Astrocyte (in vitro differentiated cells and primary cell): ENCODE measurements at regions not wholly inside any gene's neighbourhood (a gene's known extent, or its start where the extent isn't known, plus 50 kb on each side); places are given as distances from the start of the nearest gene placed in this dataset.

Source experiments
- DNase-seq: peaks from one replicate; pipeline ENCODE4 v3.0.0-alpha.2; 2010; ENCODE audit warnings: low read depth
- FAIRE-seq: peaks from 2 replicates; lab custom pipeline; 2011; peaks lifted over from hg19 to GRCh38; lab: Jason Lieb, UNC
- H2AFZ ChIP-seq: 2 replicates; pipeline ENCODE4 v1.6.0; 2012; ENCODE audit warnings: low read depth, low read length, inconsistent platforms
- H3K27ac ChIP-seq: 2 replicates; pipeline ENCODE4 v1.5.1; 2011; ENCODE audit warnings: low read depth, low read length, inconsistent platforms
- H3K27me3 ChIP-seq: 2 replicates; pipeline ENCODE4 v1.6.0; 2011; ENCODE audit warnings: low read length, inconsistent platforms; ENCODE audit not compliant: insufficient read depth
- H3K36me3 ChIP-seq: 2 replicates; pipeline ENCODE4 v1.5.1; 2011; ENCODE audit warnings: low read length, inconsistent platforms; ENCODE audit not compliant: insufficient read depth
- H3K4me1 ChIP-seq: 2 replicates; pipeline ENCODE4 v1.5.1; 2011; ENCODE audit warnings: low read length, inconsistent platforms; ENCODE audit not compliant: insufficient read depth
- H3K4me2 ChIP-seq: 2 replicates; pipeline ENCODE4 v1.6.0; 2012; ENCODE audit warnings: low read length, inconsistent platforms
- H3K4me3 ChIP-seq: 2 replicates; pipeline ENCODE4 v1.5.1; 2011; ENCODE audit warnings: low read depth, mild to moderate bottlenecking, low read length, inconsistent platforms; ENCODE audit not compliant: insufficient read depth
- H3K79me2 ChIP-seq: 2 replicates; pipeline ENCODE4 v1.6.0; 2012; ENCODE audit warnings: mild to moderate bottlenecking, low read length, inconsistent platforms; ENCODE audit not compliant: insufficient read depth
- H3K9ac ChIP-seq: 2 replicates; pipeline ENCODE4 v1.6.0; 2012; ENCODE audit warnings: mild to moderate bottlenecking, low read length, inconsistent platforms
- H3K9me3 ChIP-seq: 2 replicates; pipeline ENCODE4 v1.5.1; 2012; ENCODE audit warnings: low read depth, mild to moderate bottlenecking, low read length, inconsistent platforms; ENCODE audit not compliant: insufficient read depth
- H4K20me1 ChIP-seq: 2 replicates; pipeline ENCODE4 v1.6.0; 2012; ENCODE audit warnings: low read length, inconsistent platforms; ENCODE audit not compliant: insufficient read depth
- H3K27ac Mint-ChIP-seq: one replicate; pipeline ENCODE4 v1.8.0; 2021; ENCODE audit warnings: mild to moderate bottlenecking, mixed read lengths; ENCODE audit not compliant: unreplicated experiment
- H3K27me3 Mint-ChIP-seq: one replicate; pipeline ENCODE4 v1.8.0; 2021; ENCODE audit warnings: low read depth, mixed read lengths; ENCODE audit not compliant: unreplicated experiment
- H3K36me3 Mint-ChIP-seq: one replicate; pipeline ENCODE4 v1.8.0; 2021; ENCODE audit warnings: low read depth, mixed read lengths; ENCODE audit not compliant: unreplicated experiment
- H3K4me1 Mint-ChIP-seq: one replicate; pipeline ENCODE4 v1.8.0; 2021; ENCODE audit warnings: low read depth, mixed read lengths; ENCODE audit not compliant: unreplicated experiment
- H3K4me3 Mint-ChIP-seq: one replicate; pipeline ENCODE4 v1.8.0; 2021; ENCODE audit warnings: mild to moderate bottlenecking, moderate library complexity, mixed read lengths; ENCODE audit not compliant: unreplicated experiment
- H3K9me3 Mint-ChIP-seq: one replicate; pipeline ENCODE4 v1.8.0; 2021; ENCODE audit warnings: mild to moderate bottlenecking, mixed read lengths; ENCODE audit not compliant: unreplicated experiment
- EZH2 ChIP-seq: IDR thresholded peaks from 2 replicates; pipeline ENCODE4 v1.6.1; 2012; ENCODE audit warnings: mild to moderate bottlenecking, low read length, inconsistent platforms; ENCODE audit not compliant: insufficient read depth
- TF ChIP-seq, protein P1 (sequence below): IDR thresholded peaks from 2 replicates; pipeline ENCODE4 v1.5.1; 2011; ENCODE audit warnings: low read depth, mild to moderate bottlenecking, inconsistent platforms, low read length, moderate library complexity; ENCODE audit not compliant: insufficient read depth

DNA sequence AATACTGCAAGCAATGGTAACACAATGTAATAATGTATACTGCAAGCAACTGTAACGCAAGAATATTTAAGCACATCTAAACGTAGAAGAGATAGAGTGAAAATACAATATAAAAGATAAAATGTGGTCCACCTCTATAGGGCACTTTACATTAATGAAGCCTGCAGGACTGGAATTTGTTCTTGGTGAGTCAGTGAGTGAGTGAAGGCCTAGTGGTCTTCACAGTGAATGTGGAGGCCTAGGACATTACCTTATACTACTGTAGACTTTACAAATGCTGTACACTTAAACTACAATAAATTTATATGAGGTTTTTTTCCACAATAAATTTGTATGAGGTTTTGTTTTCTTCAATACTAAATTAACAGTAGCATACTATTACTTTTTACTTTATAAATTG, 287.4 kb upstream of the SNX7 start:
- Histone ChIP-seq H2AFZ (no peak overlapping the region), H3K4me1 (no peaks in the 10 kb centered on the region), H3K27me3 (no peaks in the 10 kb centered on the region), H3K9ac (no peak overlapping the region), H3K9me3 (no peaks in the 10 kb centered on the region), H3K4me3 (no peak overlapping the region), H3K4me2 (no peak overlapping the region), H3K79me2 (no peaks in the 10 kb centered on the region), H3K27ac (no peak overlapping the region), H4K20me1 (no peaks in the 10 kb centered on the region), H3K36me3 (no peaks in the 10 kb centered on the region)
- no peak for TF ChIP-seq EZH2
- TF ChIP-seq, protein P1, sequence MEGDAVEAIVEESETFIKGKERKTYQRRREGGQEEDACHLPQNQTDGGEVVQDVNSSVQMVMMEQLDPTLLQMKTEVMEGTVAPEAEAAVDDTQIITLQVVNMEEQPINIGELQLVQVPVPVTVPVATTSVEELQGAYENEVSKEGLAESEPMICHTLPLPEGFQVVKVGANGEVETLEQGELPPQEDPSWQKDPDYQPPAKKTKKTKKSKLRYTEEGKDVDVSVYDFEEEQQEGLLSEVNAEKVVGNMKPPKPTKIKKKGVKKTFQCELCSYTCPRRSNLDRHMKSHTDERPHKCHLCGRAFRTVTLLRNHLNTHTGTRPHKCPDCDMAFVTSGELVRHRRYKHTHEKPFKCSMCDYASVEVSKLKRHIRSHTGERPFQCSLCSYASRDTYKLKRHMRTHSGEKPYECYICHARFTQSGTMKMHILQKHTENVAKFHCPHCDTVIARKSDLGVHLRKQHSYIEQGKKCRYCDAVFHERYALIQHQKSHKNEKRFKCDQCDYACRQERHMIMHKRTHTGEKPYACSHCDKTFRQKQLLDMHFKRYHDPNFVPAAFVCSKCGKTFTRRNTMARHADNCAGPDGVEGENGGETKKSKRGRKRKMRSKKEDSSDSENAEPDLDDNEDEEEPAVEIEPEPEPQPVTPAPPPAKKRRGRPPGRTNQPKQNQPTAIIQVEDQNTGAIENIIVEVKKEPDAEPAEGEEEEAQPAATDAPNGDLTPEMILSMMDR = no peak
- Mint-ChIP-seq H3K27ac (no peak overlapping the region), H3K9me3 (no peaks in the 10 kb centered on the region), H3K4me1 (peaks cover 9% of the 10 kb centered on the region), H3K27me3 (no peaks in the 10 kb centered on the region), H3K4me3 (no peak overlapping the region), H3K36me3 (no peaks in the 10 kb centered on the region)
- no peak for DNase-seq
- no peak for FAIRE-seq

DNA sequence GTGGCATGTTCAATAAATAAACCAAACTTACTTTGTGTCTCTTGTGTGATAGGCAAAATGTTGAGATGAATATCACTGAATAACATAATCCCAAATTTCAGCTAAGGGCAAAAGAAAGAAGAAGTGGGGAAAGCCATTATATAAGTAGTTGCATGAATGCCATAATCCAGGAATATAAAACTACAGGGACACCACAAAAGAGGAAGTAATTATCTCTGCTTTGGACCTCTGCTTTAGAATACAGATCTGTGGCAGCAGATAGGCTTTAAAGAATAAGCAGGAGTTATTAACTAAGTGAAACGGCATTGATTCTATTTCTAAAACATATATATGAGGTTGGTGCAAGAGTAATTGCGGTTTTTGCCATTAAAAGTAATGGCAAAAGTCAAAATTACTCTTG, 288.5 kb upstream of the SNX7 start:
- Mint-ChIP-seq H3K27ac (no peak overlapping the region), H3K9me3 (no peaks in the 10 kb centered on the region), H3K36me3 (no peaks in the 10 kb centered on the region), H3K4me1 (peaks cover 9% of the 10 kb centered on the region), H3K27me3 (no peaks in the 10 kb centered on the region), H3K4me3 (no peak overlapping the region)
- no peaks in the 10 kb centered on the region for H3K4me1 ChIP-seq
- H4K20me1 ChIP-seq = no peaks in the 10 kb centered on the region
- H3K27me3 ChIP-seq = no peaks in the 10 kb centered on the region
- no peak overlapping the region for H3K4me2 ChIP-seq
- no peaks in the 10 kb centered on the region for H3K36me3 ChIP-seq
- H3K9me3 ChIP-seq = no peaks in the 10 kb centered on the region
- H3K79me2 ChIP-seq = no peaks in the 10 kb centered on the region
- FAIRE-seq (no peak), DNase-seq (no peak)
- no peak overlapping the region for H2AFZ ChIP-seq
- H3K4me3 ChIP-seq = no peak overlapping the region
- H3K27ac ChIP-seq = no peak overlapping the region
- TF ChIP-seq EZH2 = no peak
- TF ChIP-seq, protein P1 = no peak
- no peak overlapping the region for H3K9ac ChIP-seq

DNA sequence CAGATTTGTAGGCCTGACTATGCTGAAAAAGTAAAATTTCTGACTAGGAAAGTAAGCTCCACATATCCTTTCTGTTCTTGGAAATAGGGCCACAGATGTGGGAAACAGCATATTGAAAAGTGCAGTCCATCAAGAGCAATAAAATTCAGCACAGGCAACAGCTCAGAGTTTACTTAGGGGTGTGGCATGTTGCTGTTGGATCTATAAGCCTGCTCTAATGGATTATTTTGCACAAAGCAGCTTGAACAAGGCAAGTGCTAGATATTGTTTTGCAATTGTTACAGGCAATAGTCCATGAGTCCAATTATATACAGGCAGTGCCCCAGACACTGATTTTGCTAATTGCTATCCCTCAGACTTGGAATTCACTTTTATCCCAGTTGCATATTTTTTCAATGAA, 289.8 kb upstream of the SNX7 start:
- no peaks in the 10 kb centered on the region for H3K4me1 ChIP-seq
- Mint-ChIP-seq H3K27me3 (no peaks in the 10 kb centered on the region), H3K9me3 (no peaks in the 10 kb centered on the region), H3K4me3 (no peak overlapping the region), H3K4me1 (peaks cover 12% of the 10 kb centered on the region), H3K27ac (no peak overlapping the region), H3K36me3 (no peaks in the 10 kb centered on the region)
- FAIRE-seq (no peak), DNase-seq (no peak)
- no peak overlapping the region for H3K27ac ChIP-seq
- H2AFZ ChIP-seq = no peak overlapping the region
- H4K20me1 ChIP-seq = no peaks in the 10 kb centered on the region
- H3K4me3 ChIP-seq = no peak overlapping the region
- no peak overlapping the region for H3K4me2 ChIP-seq
- no peaks in the 10 kb centered on the region for H3K79me2 ChIP-seq
- TF ChIP-seq, protein P1 = no peak
- TF ChIP-seq EZH2 = no peak
- no peaks in the 10 kb centered on the region for H3K9me3 ChIP-seq
- H3K27me3 ChIP-seq = no peaks in the 10 kb centered on the region
- no peak overlapping the region for H3K9ac ChIP-seq
- no peaks in the 10 kb centered on the region for H3K36me3 ChIP-seq
